ES-I3 (cell line): ENCODE measurements at regions not wholly inside any gene's neighbourhood (a gene's known extent, or its start where the extent isn't known, plus 50 kb on each side); places are given as distances from the start of the nearest gene placed in this dataset.
"Not testable (repeated sequence)": the region's sequence is repeated elsewhere in the genome, so short reads cannot be mapped to it uniquely, and the experiment has no call there.

Source experiments
- H3K36me3 ChIP-seq: 2 replicates; pipeline ENCODE4 v1.6.1; 2013; ENCODE audit warnings: mild to moderate bottlenecking, low read length, control low read depth, moderate library complexity; ENCODE audit not compliant: insufficient read depth
- H3K4me1 ChIP-seq: 2 replicates; pipeline ENCODE4 v1.6.1; 2013; ENCODE audit warnings: mild to moderate bottlenecking, control low read depth, low read length; ENCODE audit not compliant: insufficient read depth
- H3K9ac ChIP-seq: 2 replicates; pipeline ENCODE4 v1.6.1; 2013; ENCODE audit warnings: low read depth, mild to moderate bottlenecking, low read length, moderate library complexity
- H3K9me3 ChIP-seq: 2 replicates; pipeline ENCODE4 v1.6.1; 2013; ENCODE audit warnings: mild to moderate bottlenecking, low read length, moderate library complexity; ENCODE audit not compliant: control insufficient read depth, insufficient read depth

- no peaks in the 10 kb centered on the region; the same call in 1 of the 2 replicates for H3K36me3 ChIP-seq
- H3K9me3 ChIP-seq, result no peaks in the 10 kb centered on the region
- H3K4me1 ChIP-seq, result 0 out of 2 replicates have a peak, but pooled peaks cover 3% of the 10 kb centered on the region
- no peak overlapping the region for H3K9ac ChIP-seq
Measured at GRCh38 chr5:25423271-25423670, 778.5 kb upstream of the CDH10 start.

GRCh38 chr5:25419684-25420083 is 774.9 kb upstream of the CDH10 start:
- H3K4me1 ChIP-seq, result no peaks in the 10 kb centered on the region
- peaks cover 4% of the 10 kb centered on the region for H3K36me3 ChIP-seq
- no peaks in the 10 kb centered on the region for H3K9me3 ChIP-seq
- no peak overlapping the region for H3K9ac ChIP-seq

GRCh38 chr5:25418978-25419377 is 774.2 kb upstream of the CDH10 start:
- no peaks in the 10 kb centered on the region for H3K9me3 ChIP-seq

GRCh38 chr5:25418319-25418859 is 773.6 kb upstream of the CDH10 start:
- Histone ChIP-seq H3K9ac (no peak overlapping the region), H3K9me3 (no peaks in the 10 kb centered on the region), H3K36me3 (peaks cover 4% of the 10 kb centered on the region), H3K4me1 (no peaks in the 10 kb centered on the region)

More at GRCh38 chr5:25418978-25419377, 774.2 kb upstream of the CDH10 start:
- H3K9ac ChIP-seq, result no peak overlapping the region
- H3K36me3 ChIP-seq, result peaks cover 4% of the 10 kb centered on the region
- H3K4me1 ChIP-seq, result no peaks in the 10 kb centered on the region

- no peaks in the 10 kb centered on the region for H3K4me1 ChIP-seq
- H3K9ac ChIP-seq, result no peak overlapping the region
- H3K36me3 ChIP-seq, result peaks cover 4% of the 10 kb centered on the region; the same call in 1 of the 2 replicates
- no peaks in the 10 kb centered on the region for H3K9me3 ChIP-seq
Measured at GRCh38 chr5:25416960-25417359, 772.2 kb upstream of the CDH10 start.

- Histone ChIP-seq H3K4me1 (no peaks in the 10 kb centered on the region), H3K9me3 (no peaks in the 10 kb centered on the region), H3K9ac (no peak overlapping the region), H3K36me3 (peaks cover 4% of the 10 kb centered on the region; the same call in 1 of the 2 replicates)
Measured at GRCh38 chr5:25415970-25416369, 771.2 kb upstream of the CDH10 start.

GRCh38 chr5:25414742-25415141 is 770.0 kb upstream of the CDH10 start:
- peaks cover 4% of the 10 kb centered on the region; the same call in 1 of the 2 replicates for H3K36me3 ChIP-seq
- no peak overlapping the region for H3K9ac ChIP-seq
- H3K4me1 ChIP-seq, result no peaks in the 10 kb centered on the region
- no peaks in the 10 kb centered on the region for H3K9me3 ChIP-seq

GRCh38 chr5:25412116-25412661 is 767.4 kb upstream of the CDH10 start:
- Histone ChIP-seq H3K9me3 (no peaks in the 10 kb centered on the region), H3K36me3 (peaks cover 4% of the 10 kb centered on the region; the same call in 1 of the 2 replicates), H3K9ac (no peak overlapping the region), H3K4me1 (no peaks in the 10 kb centered on the region)

GRCh38 chr5:25407365-25407764 is 762.6 kb upstream of the CDH10 start:
- H3K9ac ChIP-seq, H3K36me3 ChIP-seq, H3K4me1 ChIP-seq, H3K9me3 ChIP-seq: not testable (repeated sequence)

- H3K36me3 ChIP-seq, result no peaks in the 10 kb centered on the region; the same call in 1 of the 2 replicates
- H3K4me1 ChIP-seq, result no peaks in the 10 kb centered on the region
- no peak overlapping the region for H3K9ac ChIP-seq
- H3K9me3 ChIP-seq, result no peaks in the 10 kb centered on the region
Measured at GRCh38 chr5:25405850-25406249, 761.1 kb upstream of the CDH10 start.

GRCh38 chr5:25399878-25400480 is 755.2 kb upstream of the CDH10 start:
- no peaks in the 10 kb centered on the region for H3K9me3 ChIP-seq
- no peaks in the 10 kb centered on the region; the same call in 1 of the 2 replicates for H3K36me3 ChIP-seq
- no peak overlapping the region for H3K9ac ChIP-seq
- no peaks in the 10 kb centered on the region for H3K4me1 ChIP-seq

GRCh38 chr5:25393957-25394356 is 749.2 kb upstream of the CDH10 start:
- Histone ChIP-seq H3K36me3 (no peaks in the 10 kb centered on the region), H3K9ac (no peak overlapping the region), H3K9me3 (no peaks in the 10 kb centered on the region), H3K4me1 (no peaks in the 10 kb centered on the region)

GRCh38 chr5:25393256-25393655 is 748.5 kb upstream of the CDH10 start:
- Histone ChIP-seq H3K36me3 (no peaks in the 10 kb centered on the region), H3K9ac (no peak overlapping the region), H3K9me3 (no peaks in the 10 kb centered on the region), H3K4me1 (no peaks in the 10 kb centered on the region)

- Histone ChIP-seq H3K9ac (no peak overlapping the region), H3K9me3 (peaks cover 28% of the 10 kb centered on the region), H3K4me1 (no peaks in the 10 kb centered on the region), H3K36me3 (no peaks in the 10 kb centered on the region)
Measured at GRCh38 chr5:25387953-25388352, 743.2 kb upstream of the CDH10 start.

- Histone ChIP-seq H3K9me3 (no peaks in the 10 kb centered on the region), H3K36me3 (no peaks in the 10 kb centered on the region), H3K4me1 (peaks cover 13% of the 10 kb centered on the region), H3K9ac (no peak overlapping the region)
Measured at GRCh38 chr5:25362799-25363198, 718.0 kb upstream of the CDH10 start.
